ENCODE measurements at regions not wholly inside any gene's neighbourhood (a gene's known extent, or its start where the extent isn't known, plus 50 kb on each side); places are given as distances from the start of the nearest gene placed in this dataset.

GRCh38 chr4:3706111-3706511 is 60.1 kb upstream of the ADRA2C start:
- no peak for TF ChIP-seq CTCF (conservative IDR thresholded peaks at IDR 0.05)
- TF ChIP-seq ZFX (IDR thresholded peaks at IDR 0.05): no peak

All from C4-2B (cell line).